PC-9 (cell line): ENCODE measurements at regions not wholly inside any gene's neighbourhood (a gene's known extent, or its start where the extent isn't known, plus 50 kb on each side); places are given as distances from the start of the nearest gene placed in this dataset.

Source experiments
- BruUV-seq: library from RNA; stranded (reverse); fragments of 400-500 nt; replicated peaks from 2 replicates; lab custom pipeline; 2021; lab: Mats Ljungman, UMichigan
- CTCF ChIA-PET: fragments of 300-600 bp; sonication (Branson Sonifier 250); formaldehyde crosslinking; loops from one replicate; lab custom pipeline; 2022; ENCODE audit warnings: antibody characterized with exemption; lab: Charles Lee
- POLR2A ChIA-PET: fragments of 300-600 bp; sonication (Branson Sonifier 250); formaldehyde crosslinking; loops from one replicate; lab custom pipeline; 2022; ENCODE audit warnings: antibody characterized with exemption; ENCODE audit not compliant: unreplicated experiment; lab: Charles Lee
- DNase-seq, 2 experiments: peaks; one replicate each; pipeline versions ENCODE4 v3.0.0 to v3.0.0-alpha.2; 2015 to 2022; ENCODE audit warnings: mixed read lengths in 1 of 2
- H2AFZ ChIP-seq: fragments of 200-600 bp; sonication (generic); 2 replicates; pipeline ENCODE4 v1.8.1; 2017; ENCODE audit warnings: antibody characterized with exemption
- H3F3A ChIP-seq: fragments of 200-600 bp; sonication (generic); 2 replicates; pipeline ENCODE4 v1.8.1; 2017; ENCODE audit warnings: antibody characterized with exemption, mild to moderate bottlenecking, low read depth; ENCODE audit not compliant: insufficient read depth
- H3K27ac ChIP-seq: fragments of 200-600 bp; sonication (generic); 2 replicates; pipeline ENCODE4 v1.6.1; 2016; ENCODE audit warnings: mixed run types
- H3K27me3 ChIP-seq: fragments of 200-600 bp; sonication (generic); 2 replicates; pipeline ENCODE4 v1.6.1; 2016; ENCODE audit warnings: low read depth, mixed run types; ENCODE audit not compliant: insufficient read depth
- H3K36me3 ChIP-seq: fragments of 200-600 bp; sonication (generic); 2 replicates; pipeline ENCODE4 v1.6.1; 2016; ENCODE audit warnings: low read depth, mixed run types
- H3K4me1 ChIP-seq: fragments of 200-600 bp; sonication (generic); replicated peaks from 2 replicates; pipeline ENCODE4 v1.6.1; 2016; ENCODE audit warnings: mixed run types; ENCODE audit not compliant: insufficient read depth
- H3K4me2 ChIP-seq: fragments of 200-600 bp; sonication (generic); 2 replicates; pipeline ENCODE4 v1.6.1; 2017; ENCODE audit warnings: mixed run types
- H3K4me3 ChIP-seq: fragments of 200-600 bp; sonication (generic); 2 replicates; pipeline ENCODE4 v1.6.1; 2016; ENCODE audit warnings: mixed run types
- H3K79me2 ChIP-seq: fragments of 200-600 bp; sonication (generic); 2 replicates; pipeline ENCODE4 v1.6.1; 2017; ENCODE audit warnings: low read depth, mixed run types
- H3K9me2 ChIP-seq: fragments of 200-600 bp; sonication (generic); 2 replicates; pipeline ENCODE4 v1.8.1; 2017; ENCODE audit warnings: mild to moderate bottlenecking; ENCODE audit not compliant: insufficient read depth
- H3K9me3 ChIP-seq: fragments of 200-600 bp; sonication (generic); 2 replicates; pipeline ENCODE4 v1.8.1; 2016; ENCODE audit warnings: low read depth; ENCODE audit not compliant: insufficient read depth
- H4K20me1 ChIP-seq: fragments of 200-600 bp; sonication (generic); 2 replicates; pipeline ENCODE4 v1.8.1; 2017; ENCODE audit not compliant: insufficient read depth
- EZH2 ChIP-seq: fragments of 200-600 bp; sonication (generic); IDR thresholded peaks from 2 replicates; pipeline ENCODE4 v1.8.0; 2017; ENCODE audit warnings: antibody characterized with exemption, low read depth
- intact Hi-C: fragments of 100-400 bp; cut with micrococcal nuclease; formaldehyde crosslinking; loops from one replicate; pipeline ENCODE4 v1.10.0; 2022; ENCODE audit not compliant: unreplicated experiment
- TF ChIP-seq, protein P1 (sequence below): fragments of 200-600 bp; sonication (generic); conservative IDR thresholded peaks from 2 replicates; pipeline ENCODE4 v1.6.1; 2017; ENCODE audit warnings: mixed run types, antibody characterized with exemption, mild to moderate bottlenecking, moderate library complexity

DNA sequence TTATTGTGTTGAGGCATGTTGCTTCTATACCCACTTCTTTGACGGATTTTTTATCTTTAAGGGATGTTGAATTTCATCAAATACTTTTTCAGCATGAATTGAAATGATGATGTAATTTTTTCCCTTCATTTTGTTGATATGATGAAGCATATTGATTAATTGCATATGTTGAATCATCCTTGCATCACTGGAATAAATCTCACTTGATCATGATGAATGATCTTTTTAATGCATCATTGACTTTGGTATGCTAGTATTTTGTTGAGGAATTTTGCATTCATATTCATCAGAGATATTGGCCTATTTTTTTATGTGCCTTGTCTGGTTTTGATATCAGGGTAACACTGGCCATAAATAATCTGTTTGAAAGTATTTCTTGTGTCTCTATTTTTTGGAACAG is 754.7 kb downstream of the KCTD8 start:
- Histone ChIP-seq H3K27me3 (no peaks in the 10 kb centered on the region), H3K9me3 (no peaks in the 10 kb centered on the region), H3F3A (no peaks in the 10 kb centered on the region), H2AFZ (no peak overlapping the region), H3K9me2 (no peaks in the 10 kb centered on the region), H4K20me1 (no peaks in the 10 kb centered on the region), H3K4me2 (no peak overlapping the region), H3K36me3 (no peaks in the 10 kb centered on the region), H3K4me1 (no peaks in the 10 kb centered on the region), H3K79me2 (no peaks in the 10 kb centered on the region), H3K4me3 (no peak overlapping the region), H3K27ac (no peak overlapping the region)
- BruUV-seq = no TSS peak
- TF ChIP-seq, protein P1, sequence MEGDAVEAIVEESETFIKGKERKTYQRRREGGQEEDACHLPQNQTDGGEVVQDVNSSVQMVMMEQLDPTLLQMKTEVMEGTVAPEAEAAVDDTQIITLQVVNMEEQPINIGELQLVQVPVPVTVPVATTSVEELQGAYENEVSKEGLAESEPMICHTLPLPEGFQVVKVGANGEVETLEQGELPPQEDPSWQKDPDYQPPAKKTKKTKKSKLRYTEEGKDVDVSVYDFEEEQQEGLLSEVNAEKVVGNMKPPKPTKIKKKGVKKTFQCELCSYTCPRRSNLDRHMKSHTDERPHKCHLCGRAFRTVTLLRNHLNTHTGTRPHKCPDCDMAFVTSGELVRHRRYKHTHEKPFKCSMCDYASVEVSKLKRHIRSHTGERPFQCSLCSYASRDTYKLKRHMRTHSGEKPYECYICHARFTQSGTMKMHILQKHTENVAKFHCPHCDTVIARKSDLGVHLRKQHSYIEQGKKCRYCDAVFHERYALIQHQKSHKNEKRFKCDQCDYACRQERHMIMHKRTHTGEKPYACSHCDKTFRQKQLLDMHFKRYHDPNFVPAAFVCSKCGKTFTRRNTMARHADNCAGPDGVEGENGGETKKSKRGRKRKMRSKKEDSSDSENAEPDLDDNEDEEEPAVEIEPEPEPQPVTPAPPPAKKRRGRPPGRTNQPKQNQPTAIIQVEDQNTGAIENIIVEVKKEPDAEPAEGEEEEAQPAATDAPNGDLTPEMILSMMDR = no peak
- TF ChIP-seq EZH2 = no peak
- CTCF ChIA-PET = no interaction called here
- no peak for DNase-seq
- POLR2A ChIA-PET = no interaction called here
- intact Hi-C loops = no loop called here

DNA sequence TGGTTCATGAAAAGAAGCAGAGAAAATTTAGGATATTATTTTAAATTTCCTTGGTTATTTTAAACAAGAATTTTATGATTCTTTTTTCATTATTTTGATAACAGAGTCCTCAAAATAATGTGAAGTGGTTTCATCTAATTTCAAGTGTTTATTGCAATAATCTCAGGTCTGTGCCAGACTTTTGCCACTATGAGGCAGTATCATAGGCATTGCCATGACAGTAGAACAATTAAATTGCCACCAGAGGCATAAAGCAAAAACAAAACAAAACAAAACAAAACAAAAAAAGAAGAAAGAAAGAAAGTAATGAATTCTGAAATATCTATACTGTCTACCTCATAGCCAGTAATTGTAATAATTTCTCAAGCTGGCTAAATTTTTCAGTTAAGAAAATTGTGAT is 739.2 kb downstream of the KCTD8 start:
- intact Hi-C loops = no loop called here
- Histone ChIP-seq H3K79me2 (no peaks in the 10 kb centered on the region), H2AFZ (no peak overlapping the region), H3F3A (no peaks in the 10 kb centered on the region), H3K9me2 (no peaks in the 10 kb centered on the region), H3K4me1 (no peaks in the 10 kb centered on the region), H4K20me1 (no peaks in the 10 kb centered on the region), H3K36me3 (no peaks in the 10 kb centered on the region), H3K9me3 (no peaks in the 10 kb centered on the region), H3K27ac (no peak overlapping the region), H3K27me3 (no peaks in the 10 kb centered on the region), H3K4me3 (no peak overlapping the region), H3K4me2 (no peak overlapping the region)
- ChIA-PET CTCF (no interaction called here), POLR2A (no interaction called here)
- TF ChIP-seq, protein P1 = no peak
- no peak for TF ChIP-seq EZH2
- DNase-seq = no peak
- no TSS peak for BruUV-seq

DNA sequence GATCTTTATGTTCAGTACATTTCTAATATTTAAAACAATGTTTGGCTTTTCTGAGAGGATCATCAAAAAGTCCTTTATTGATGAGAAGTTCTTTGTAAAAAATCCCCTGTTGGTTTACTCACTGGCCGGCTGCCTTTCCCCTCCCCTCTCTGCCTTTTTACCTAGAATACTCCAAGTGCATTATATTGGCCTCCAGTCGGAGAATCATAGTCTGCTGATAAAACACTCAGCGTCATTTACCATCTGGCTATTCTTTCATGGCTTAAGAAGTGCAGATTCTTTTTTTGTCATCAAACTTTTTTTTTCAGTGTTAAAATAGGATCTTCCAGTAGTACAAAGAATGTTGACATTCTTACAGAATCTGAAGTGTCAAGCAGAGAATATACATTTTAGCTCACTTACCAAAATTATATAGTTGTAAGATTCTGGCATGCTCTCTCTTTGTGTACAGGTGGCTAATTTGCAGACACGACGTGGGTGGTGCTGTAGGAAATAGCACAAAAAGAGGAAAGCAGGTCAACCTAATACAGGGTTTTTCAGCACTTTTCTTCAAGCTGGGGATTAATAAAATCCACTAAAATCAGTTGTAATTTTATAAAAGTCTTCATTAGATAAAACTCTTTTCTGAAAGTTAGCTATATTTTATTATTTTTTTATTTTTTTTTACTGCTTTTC is 731.8 kb downstream of the KCTD8 start:
- BruUV-seq = no TSS peak
- Histone ChIP-seq H2AFZ (no peak overlapping the region), H3K4me2 (no peak overlapping the region), H3K79me2 (no peaks in the 10 kb centered on the region), H3K4me3 (no peak overlapping the region), H3K27me3 (no peaks in the 10 kb centered on the region), H3K9me2 (no peaks in the 10 kb centered on the region), H3K27ac (no peak overlapping the region), H3F3A (no peaks in the 10 kb centered on the region), H4K20me1 (no peaks in the 10 kb centered on the region), H3K36me3 (no peaks in the 10 kb centered on the region), H3K4me1 (no peaks in the 10 kb centered on the region), H3K9me3 (no peaks in the 10 kb centered on the region)
- CTCF ChIA-PET = no interaction called here
- POLR2A ChIA-PET = no interaction called here
- no peak for TF ChIP-seq EZH2
- TF ChIP-seq, protein P1 = no peak
- no peak for DNase-seq
- intact Hi-C loops = no loop called here
